ENCODE measurements at regions not wholly inside any gene's neighbourhood (a gene's known extent, or its start where the extent isn't known, plus 50 kb on each side); places are given as distances from the start of the nearest gene placed in this dataset.

DNA sequence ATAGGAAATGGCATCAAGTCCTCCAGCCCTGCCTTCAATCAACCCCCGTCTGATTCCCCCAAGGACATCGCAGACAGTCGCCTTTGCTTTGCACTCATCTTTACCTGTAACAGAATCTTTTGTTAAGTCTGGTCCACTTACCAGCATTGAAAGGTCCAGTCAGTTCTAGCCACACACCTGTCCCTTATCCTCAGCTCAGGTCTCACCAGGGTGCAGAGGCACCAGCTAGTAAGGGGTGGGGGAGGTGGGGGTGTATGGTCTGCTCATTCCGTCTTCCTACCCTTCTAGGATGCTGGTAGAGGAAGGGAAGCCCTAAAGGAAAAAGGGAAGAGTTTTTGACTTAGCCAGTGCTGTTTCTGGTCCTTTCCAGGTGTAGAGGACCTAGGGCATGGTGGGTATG is 427.7 kb downstream of the MATN1 start:
- no peak for DNase-seq (ENCODE audit: low spot score in 2 of 2)
- Histone ChIP-seq H3K27me3 (no peaks in the 10 kb centered on the region), H3K4me1 (no peaks in the 10 kb centered on the region), H3K4me3 (no peak overlapping the region), H3K27ac (no peak overlapping the region), H3K36me3 (no peaks in the 10 kb centered on the region), H3K9me3 (peaks cover 0 to 29% (median 0%) of the 10 kb centered on the region in 4 donors)
- TF ChIP-seq EP300 (IDR thresholded peaks at IDR 0.05) (no peak), POLR2A (IDR thresholded peaks at IDR 0.05) (no peak)
- TF ChIP-seq, protein P1, sequence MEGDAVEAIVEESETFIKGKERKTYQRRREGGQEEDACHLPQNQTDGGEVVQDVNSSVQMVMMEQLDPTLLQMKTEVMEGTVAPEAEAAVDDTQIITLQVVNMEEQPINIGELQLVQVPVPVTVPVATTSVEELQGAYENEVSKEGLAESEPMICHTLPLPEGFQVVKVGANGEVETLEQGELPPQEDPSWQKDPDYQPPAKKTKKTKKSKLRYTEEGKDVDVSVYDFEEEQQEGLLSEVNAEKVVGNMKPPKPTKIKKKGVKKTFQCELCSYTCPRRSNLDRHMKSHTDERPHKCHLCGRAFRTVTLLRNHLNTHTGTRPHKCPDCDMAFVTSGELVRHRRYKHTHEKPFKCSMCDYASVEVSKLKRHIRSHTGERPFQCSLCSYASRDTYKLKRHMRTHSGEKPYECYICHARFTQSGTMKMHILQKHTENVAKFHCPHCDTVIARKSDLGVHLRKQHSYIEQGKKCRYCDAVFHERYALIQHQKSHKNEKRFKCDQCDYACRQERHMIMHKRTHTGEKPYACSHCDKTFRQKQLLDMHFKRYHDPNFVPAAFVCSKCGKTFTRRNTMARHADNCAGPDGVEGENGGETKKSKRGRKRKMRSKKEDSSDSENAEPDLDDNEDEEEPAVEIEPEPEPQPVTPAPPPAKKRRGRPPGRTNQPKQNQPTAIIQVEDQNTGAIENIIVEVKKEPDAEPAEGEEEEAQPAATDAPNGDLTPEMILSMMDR (IDR thresholded peaks at IDR 0.05) = no peak
- WGBS, 2 donors = 90 to 92% methylated on average over 4 of the region's 4 CpGs

DNA sequence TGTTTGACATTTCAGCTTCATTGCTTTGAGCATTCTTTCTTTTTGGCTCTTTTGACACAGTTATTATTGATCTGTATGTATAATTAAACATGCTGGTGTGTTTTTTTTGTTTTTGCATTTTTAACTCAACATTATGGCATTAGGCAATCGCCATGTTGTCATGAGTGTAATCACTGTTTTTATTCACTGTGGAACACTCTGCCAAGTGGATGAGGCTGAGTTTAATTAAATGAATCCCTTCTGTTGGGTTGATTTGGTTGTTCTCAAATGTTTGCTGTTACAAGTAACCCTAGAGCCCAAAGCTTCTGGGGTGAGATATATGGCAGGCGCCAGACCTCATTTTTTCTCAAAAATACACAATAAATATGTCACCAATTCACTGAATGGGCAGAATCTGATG is 428.1 kb downstream of the MATN1 start:
- no peaks in the 10 kb centered on the region for H3K27me3 ChIP-seq
- DNase-seq (ENCODE audit: low spot score in 2 of 2) = no peak
- WGBS, 2 donors = 84 to 85% methylated on average over 2 of the region's 2 CpGs
- H3K4me1 ChIP-seq = no peaks in the 10 kb centered on the region
- no peak overlapping the region for H3K4me3 ChIP-seq
- peaks cover 0 to 29% (median 0%) of the 10 kb centered on the region in 4 donors for H3K9me3 ChIP-seq
- H3K36me3 ChIP-seq = no peaks in the 10 kb centered on the region
- H3K27ac ChIP-seq = no peak overlapping the region
- TF ChIP-seq, protein P1 (IDR thresholded peaks at IDR 0.05) = no peak
- TF ChIP-seq POLR2A (IDR thresholded peaks at IDR 0.05) (no peak), EP300 (IDR thresholded peaks at IDR 0.05) (no peak)

DNA sequence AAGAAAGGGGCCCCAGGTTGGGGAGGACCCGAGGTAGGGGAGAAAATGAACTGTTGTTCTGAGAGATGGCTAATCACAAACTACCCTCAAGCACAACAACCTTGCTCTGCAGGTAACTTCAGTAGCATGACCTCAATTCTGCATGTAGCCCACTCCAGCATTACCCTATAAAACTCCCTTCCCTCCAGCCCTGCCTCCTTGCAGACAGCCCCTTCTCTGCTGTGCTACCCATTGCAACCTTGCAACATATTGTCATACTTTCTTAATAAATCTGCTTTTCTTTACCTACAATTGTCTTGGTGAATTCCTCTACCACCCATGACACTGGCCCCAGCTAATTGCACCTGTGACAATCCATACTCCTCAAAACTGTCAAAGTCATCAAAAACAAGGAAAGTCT is 428.9 kb downstream of the MATN1 start:
- no peak overlapping the region for H3K4me3 ChIP-seq
- DNase-seq (ENCODE audit: low spot score in 2 of 2) = no peak
- no peak overlapping the region for H3K27ac ChIP-seq
- no peaks in the 10 kb centered on the region for H3K4me1 ChIP-seq
- WGBS, 2 donors = 69 to 78% methylated on average over 1 of the region's 1 CpG
- no peaks in the 10 kb centered on the region for H3K36me3 ChIP-seq
- peaks cover 0 to 29% (median 0%) of the 10 kb centered on the region in 4 donors for H3K9me3 ChIP-seq
- TF ChIP-seq EP300 (IDR thresholded peaks at IDR 0.05) (no peak), POLR2A (IDR thresholded peaks at IDR 0.05) (no peak)
- TF ChIP-seq, protein P1 (IDR thresholded peaks at IDR 0.05) = no peak
- no peaks in the 10 kb centered on the region for H3K27me3 ChIP-seq

DNA sequence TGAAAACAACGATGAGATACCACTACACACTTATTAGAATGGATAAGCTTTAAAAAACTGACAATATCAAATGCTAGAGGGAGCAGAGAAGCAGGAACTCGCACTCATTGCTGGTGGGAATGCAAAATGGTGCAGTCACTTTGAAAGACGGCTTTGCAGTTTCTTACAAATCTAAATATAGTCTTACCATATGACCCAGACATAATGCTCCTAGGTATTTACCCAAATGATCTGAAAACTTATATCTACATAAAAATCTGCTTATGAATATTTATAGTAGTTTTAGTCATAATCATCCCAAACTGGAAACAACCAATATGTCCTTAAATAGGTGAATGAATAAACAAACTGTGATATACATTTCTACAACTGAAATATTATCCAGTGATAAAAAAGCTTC is 430.9 kb downstream of the MATN1 start:
- no peak overlapping the region for H3K4me3 ChIP-seq
- H3K36me3 ChIP-seq = no peaks in the 10 kb centered on the region
- no peak overlapping the region for H3K27ac ChIP-seq
- no peaks in the 10 kb centered on the region for H3K4me1 ChIP-seq
- no peak for TF ChIP-seq EP300 (IDR thresholded peaks at IDR 0.05)
- TF ChIP-seq, protein P1 (IDR thresholded peaks at IDR 0.05) = no peak
- no peak for TF ChIP-seq POLR2A (IDR thresholded peaks at IDR 0.05)
- H3K9me3 ChIP-seq = peaks cover 0 to 24% (median 0%) of the 10 kb centered on the region in 4 donors
- H3K27me3 ChIP-seq = no peaks in the 10 kb centered on the region
- 78 to 81% methylated on average over 3 of the region's 3 CpGs for WGBS, 2 donors
- no peak for DNase-seq (ENCODE audit: low spot score in 2 of 2)

DNA sequence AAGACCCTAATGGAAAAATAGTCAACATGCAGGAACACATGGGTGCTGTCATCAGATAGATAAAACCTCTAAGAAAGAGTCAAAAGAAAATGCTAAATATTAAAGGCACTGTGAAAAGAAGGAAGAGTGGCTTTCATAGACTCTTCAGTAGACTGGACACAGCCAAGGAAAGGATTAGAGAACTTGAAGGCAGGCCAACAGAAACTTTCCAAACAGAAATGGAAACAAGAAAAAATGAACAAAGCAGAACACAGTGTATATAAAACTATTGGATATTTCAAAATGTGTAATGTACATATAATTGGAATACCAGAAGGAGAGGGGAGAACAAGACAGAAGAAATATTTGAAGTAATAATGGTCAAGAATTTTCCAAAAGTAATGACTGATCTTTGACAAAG is 431.9 kb downstream of the MATN1 start:
- DNase-seq (ENCODE audit: low spot score in 2 of 2) = no peak
- Histone ChIP-seq H3K27me3 (no peaks in the 10 kb centered on the region), H3K27ac (no peak overlapping the region), H3K36me3 (no peaks in the 10 kb centered on the region), H3K4me3 (no peak overlapping the region), H3K9me3 (peaks cover 0 to 22% (median 0%) of the 10 kb centered on the region in 4 donors), H3K4me1 (no peaks in the 10 kb centered on the region)
- TF ChIP-seq, protein P1 (IDR thresholded peaks at IDR 0.05) = no peak
